Sigmoid colon (tissue), 6 donors: ENCODE measurements at regions not wholly inside any gene's neighbourhood (a gene's known extent, or its start where the extent isn't known, plus 50 kb on each side); places are given as distances from the start of the nearest gene placed in this dataset.

Experiments
- DNase-seq: peaks from one replicate; pipeline ENCODE4 v3.0.0-alpha.2; 2019
- H3K27ac ChIP-seq, 4 donors: fragments of 200-600 bp; sonication (generic); one replicate each; pipeline ENCODE4 v1.5.1; 2016 to 2019; ENCODE audit warnings: mild to moderate bottlenecking in 1 of 4
- H3K27me3 ChIP-seq, 3 donors: fragments of 200-600 bp; sonication (generic); one replicate each; pipeline ENCODE4 v1.5.1; 2019; ENCODE audit warnings: mild to moderate bottlenecking in 1 of 3
- H3K36me3 ChIP-seq, 4 donors: fragments of 200-600 bp; sonication (generic); one replicate each; pipeline ENCODE4 v1.5.1; 2016 to 2019
- H3K4me1 ChIP-seq, 4 donors: fragments of 200-600 bp; sonication (generic); one replicate each; pipeline ENCODE4 v1.5.1; 2017 to 2019
- H3K4me3 ChIP-seq, 4 donors: fragments of 200-600 bp; sonication (generic); one replicate each; pipeline ENCODE4 v1.5.1; 2017 to 2019; ENCODE audit warnings: mild to moderate bottlenecking in 2 of 4, moderate library complexity in 1 of 4
- H3K9me3 ChIP-seq, 4 donors: fragments of 200-600 bp in 3 of 4; sonication (generic) in 3 of 4; one replicate each; pipeline versions ENCODE4 v1.5.1 to v1.6.1; 2013 to 2019
- EP300 ChIP-seq, 4 donors: sonication (generic); formaldehyde crosslinking; IDR thresholded peaks; one replicate each; pipeline ENCODE4 v1.6.1; 2017; ENCODE audit warnings: antibody characterized with exemption in 4 of 4
- POLR2A ChIP-seq, 2 donors: fragments of 450-650 bp; IDR thresholded peaks; one replicate each; pipeline ENCODE4 v1.6.1; 2016; ENCODE audit warnings: antibody characterized with exemption in 2 of 2, mild to moderate bottlenecking in 2 of 2, moderate library complexity in 2 of 2
- POLR2AphosphoS5 ChIP-seq, 4 donors: sonication (generic); formaldehyde crosslinking; IDR thresholded peaks; one replicate each; pipeline ENCODE4 v1.6.1; 2017; ENCODE audit warnings: antibody characterized with exemption in 4 of 4
- WGBS, 2 donors: extraction: QIAGEN DNeasy Blood & Tissue Kit; methylation state at CpG; one replicate each; pipeline ENCODE4 v1.1.7; 2013; 5-methylcytosine and 5-hydroxymethylcytosine counted together
- intact Hi-C: fragments of 100-400 bp; cut with DNase I; formaldehyde crosslinking; loops from one replicate; pipeline ENCODE4 v1.15.1; 2023
- TF ChIP-seq, protein P1 (sequence below), 4 experiments: fragments of 450-650 bp in 3 of 4; fragments of 200-600 bp in 1 of 4; IDR thresholded peaks; one replicate each; pipeline ENCODE4 v1.5.1; 2016 to 2019; ENCODE audit warnings: antibody characterized with exemption in 4 of 4, mild to moderate bottlenecking in 3 of 4, moderate library complexity in 2 of 4
- donor health status: healthy with polysubstance abuse.
- donor health status: healthy.

GRCh38 chr7:32219416-32219815, 149.2 kb upstream of the PDE1C start:
- H3K4me3 ChIP-seq, result no peak overlapping the region
- intact Hi-C loops, result no loop called here
- no peaks in the 10 kb centered on the region for H3K9me3 ChIP-seq
- no peak overlapping the region for H3K27ac ChIP-seq
- no peaks in the 10 kb centered on the region for H3K27me3 ChIP-seq
- H3K4me1 ChIP-seq, result no peaks in the 10 kb centered on the region
- 91 to 92% methylated on average over 3 of the region's 3 CpGs for WGBS, 2 donors
- no peaks in the 10 kb centered on the region for H3K36me3 ChIP-seq
- DNase-seq, result no peak
- TF ChIP-seq POLR2AphosphoS5 (IDR thresholded peaks at IDR 0.05), result no peak
- TF ChIP-seq EP300 (IDR thresholded peaks at IDR 0.05), result no peak
- TF ChIP-seq, protein P1, sequence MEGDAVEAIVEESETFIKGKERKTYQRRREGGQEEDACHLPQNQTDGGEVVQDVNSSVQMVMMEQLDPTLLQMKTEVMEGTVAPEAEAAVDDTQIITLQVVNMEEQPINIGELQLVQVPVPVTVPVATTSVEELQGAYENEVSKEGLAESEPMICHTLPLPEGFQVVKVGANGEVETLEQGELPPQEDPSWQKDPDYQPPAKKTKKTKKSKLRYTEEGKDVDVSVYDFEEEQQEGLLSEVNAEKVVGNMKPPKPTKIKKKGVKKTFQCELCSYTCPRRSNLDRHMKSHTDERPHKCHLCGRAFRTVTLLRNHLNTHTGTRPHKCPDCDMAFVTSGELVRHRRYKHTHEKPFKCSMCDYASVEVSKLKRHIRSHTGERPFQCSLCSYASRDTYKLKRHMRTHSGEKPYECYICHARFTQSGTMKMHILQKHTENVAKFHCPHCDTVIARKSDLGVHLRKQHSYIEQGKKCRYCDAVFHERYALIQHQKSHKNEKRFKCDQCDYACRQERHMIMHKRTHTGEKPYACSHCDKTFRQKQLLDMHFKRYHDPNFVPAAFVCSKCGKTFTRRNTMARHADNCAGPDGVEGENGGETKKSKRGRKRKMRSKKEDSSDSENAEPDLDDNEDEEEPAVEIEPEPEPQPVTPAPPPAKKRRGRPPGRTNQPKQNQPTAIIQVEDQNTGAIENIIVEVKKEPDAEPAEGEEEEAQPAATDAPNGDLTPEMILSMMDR (IDR thresholded peaks at IDR 0.05), result no peak
- TF ChIP-seq POLR2A (IDR thresholded peaks at IDR 0.05), result no peak

GRCh38 chr7:32218741-32219288, 148.6 kb upstream of the PDE1C start:
- intact Hi-C loops, result no loop called here

GRCh38 chr7:32218154-32218467, 147.9 kb upstream of the PDE1C start:
- Histone ChIP-seq H3K4me1 (no peaks in the 10 kb centered on the region), H3K4me3 (no peak overlapping the region), H3K36me3 (no peaks in the 10 kb centered on the region), H3K9me3 (no peaks in the 10 kb centered on the region), H3K27ac (no peak overlapping the region), H3K27me3 (no peaks in the 10 kb centered on the region)
- intact Hi-C loops, result no loop called here
- TF ChIP-seq POLR2A (IDR thresholded peaks at IDR 0.05), result no peak
- TF ChIP-seq, protein P1 (IDR thresholded peaks at IDR 0.05), result no peak
- no peak for TF ChIP-seq EP300 (IDR thresholded peaks at IDR 0.05)
- TF ChIP-seq POLR2AphosphoS5 (IDR thresholded peaks at IDR 0.05), result no peak
- 86% methylated on average over 1 of the region's 1 CpG for WGBS, 2 donors
- no peak for DNase-seq

More at GRCh38 chr7:32218741-32219288, 148.6 kb upstream of the PDE1C start:
- WGBS, 2 donors, result 37 to 75% methylated on average over 3 of the region's 3 CpGs
- DNase-seq, result no peak
- TF ChIP-seq POLR2A (IDR thresholded peaks at IDR 0.05) (no peak), POLR2AphosphoS5 (IDR thresholded peaks at IDR 0.05) (no peak), EP300 (IDR thresholded peaks at IDR 0.05) (no peak)
- TF ChIP-seq, protein P1 (IDR thresholded peaks at IDR 0.05), result no peak
- no peaks in the 10 kb centered on the region for H3K27me3 ChIP-seq
- no peaks in the 10 kb centered on the region for H3K9me3 ChIP-seq
- H3K27ac ChIP-seq, result no peak overlapping the region
- H3K4me3 ChIP-seq, result no peak overlapping the region
- H3K36me3 ChIP-seq, result no peaks in the 10 kb centered on the region
- H3K4me1 ChIP-seq, result no peaks in the 10 kb centered on the region

- no peak for DNase-seq
- intact Hi-C loops, result no loop called here
- Histone ChIP-seq H3K27me3 (no peaks in the 10 kb centered on the region), H3K4me1 (no peaks in the 10 kb centered on the region), H3K27ac (no peak overlapping the region), H3K36me3 (no peaks in the 10 kb centered on the region), H3K9me3 (no peaks in the 10 kb centered on the region), H3K4me3 (no peak overlapping the region)
- 70 to 81% methylated on average over 5 of the region's 5 CpGs for WGBS, 2 donors
- TF ChIP-seq EP300 (IDR thresholded peaks at IDR 0.05) (no peak), POLR2A (IDR thresholded peaks at IDR 0.05) (no peak), POLR2AphosphoS5 (IDR thresholded peaks at IDR 0.05) (no peak)
- TF ChIP-seq, protein P1 (IDR thresholded peaks at IDR 0.05), result no peak
These were observed 147.3 kb upstream of the PDE1C start for GRCh38 chr7:32217341-32218153.
